H1 (cell line): ENCODE measurements at regions not wholly inside any gene's neighbourhood (a gene's known extent, or its start where the extent isn't known, plus 50 kb on each side); places are given as distances from the start of the nearest gene placed in this dataset.

Source experiments
- CTCF ChIA-PET: fragments of 300-600 bp; sonication (Branson Sonifier 250); formaldehyde crosslinking; loops from one replicate; lab custom pipeline; 2021; ENCODE audit not compliant: partially characterized antibody; lab: Charles Lee
- POLR2A ChIA-PET: fragments of 300-600 bp; sonication (Branson Sonifier 250); formaldehyde crosslinking; loops from one replicate; lab custom pipeline; 2021; ENCODE audit warnings: inconsistent platforms; ENCODE audit not compliant: partially characterized antibody; lab: Charles Lee
- DNase-seq, 2 experiments: peaks; one replicate each; pipeline versions ENCODE4 v3.0.0 to v3.0.0-alpha.2; 2010 to 2022; ENCODE audit warnings: low spot score in 2 of 2, low read depth in 1 of 2, mixed read lengths in 1 of 2
- FAIRE-seq: peaks from 2 replicates; lab custom pipeline; 2011; peaks lifted over from hg19 to GRCh38; lab: Jason Lieb, UNC
- H2AFZ ChIP-seq: 2 replicates; pipeline ENCODE4 v1.8.1; 2012; ENCODE audit warnings: low read length, inconsistent platforms
- H2AK5ac ChIP-seq: 2 replicates; pipeline ENCODE4 v1.6.1; 2013; ENCODE audit warnings: low read depth, low read length
- H2BK120ac ChIP-seq: replicated peaks from 2 replicates; pipeline ENCODE3; 2013; ENCODE audit warnings: low read depth, low read length, inconsistent platforms
- H2BK12ac ChIP-seq: 2 replicates; pipeline ENCODE4 v1.6.1; 2013; ENCODE audit warnings: low read depth, low read length
- H2BK15ac ChIP-seq: 2 replicates; pipeline ENCODE4 v1.6.1; 2013; ENCODE audit warnings: low read length
- H2BK20ac ChIP-seq: 2 replicates; pipeline ENCODE4 v1.6.1; 2013; ENCODE audit warnings: low read length
- H2BK5ac ChIP-seq: 2 replicates; pipeline ENCODE4 v1.6.1; 2013; ENCODE audit warnings: low read depth, low read length
- H3K14ac ChIP-seq: 2 replicates; pipeline ENCODE4 v1.6.1; 2013; ENCODE audit warnings: inconsistent platforms; ENCODE audit not compliant: insufficient read length
- H3K18ac ChIP-seq: 2 replicates; pipeline ENCODE4 v1.6.1; 2013; ENCODE audit warnings: low read length; ENCODE audit errors: extremely low read depth
- H3K23ac ChIP-seq: 2 replicates; pipeline ENCODE4 v1.6.1; 2013; ENCODE audit warnings: inconsistent platforms; ENCODE audit not compliant: insufficient read length
- H3K23me2 ChIP-seq: 2 replicates; pipeline ENCODE4 v1.6.1; 2013; ENCODE audit warnings: low read depth, low read length
- H3K27ac ChIP-seq: 2 replicates; pipeline ENCODE4 v1.6.1; 2011; ENCODE audit warnings: low read depth, low read length, inconsistent platforms
- H3K27me3 ChIP-seq, 4 experiments: replicated peaks in 1 of 4; 1 replicate in 1 of 4; 2 replicates in 3 of 4; pipeline versions ENCODE4 v1.6.1 to v1.8.1; 2011 to 2013; ENCODE audit warnings: low read length in 3 of 4, mild to moderate bottlenecking in 3 of 4, inconsistent platforms in 2 of 4, mixed read lengths in 2 of 4, moderate library complexity in 1 of 4; ENCODE audit not compliant: control insufficient read depth in 3 of 4, insufficient read depth in 3 of 4; ENCODE audit errors: extremely low read depth in 1 of 4
- H3K36me3 ChIP-seq, 4 experiments: 2 replicates each; pipeline versions ENCODE4 v1.6.1 to v1.8.1; 2011 to 2013; ENCODE audit warnings: mild to moderate bottlenecking in 4 of 4, low read length in 3 of 4, moderate library complexity in 2 of 4, control low read depth in 1 of 4, inconsistent platforms in 1 of 4; ENCODE audit not compliant: insufficient read depth in 4 of 4, control insufficient read depth in 2 of 4
- H3K4ac ChIP-seq: replicated peaks from 2 replicates; pipeline ENCODE3; 2013; ENCODE audit warnings: low read length, low read depth, mixed read lengths, inconsistent platforms; ENCODE audit not compliant: insufficient read length
- H3K4me1 ChIP-seq, 4 experiments: replicated peaks in 1 of 4; 1 replicate in 1 of 4; 2 replicates in 3 of 4; pipeline versions ENCODE4 v1.6.1 to v1.8.1; 2011 to 2013; ENCODE audit warnings: low read length in 3 of 4, inconsistent platforms in 2 of 4, mixed read lengths in 1 of 4; ENCODE audit not compliant: insufficient read depth in 4 of 4, control insufficient read depth in 3 of 4
- H3K4me2 ChIP-seq, 2 experiments: 2 replicates each; pipeline versions ENCODE4 v1.6.1 to v1.8.1; 2011 to 2013; ENCODE audit warnings: low read depth in 2 of 2, low read length in 2 of 2, control low read depth in 1 of 2, inconsistent platforms in 1 of 2, mild to moderate bottlenecking in 1 of 2; ENCODE audit not compliant: insufficient read depth in 1 of 2
- H3K4me3 ChIP-seq, 4 experiments: fragments of 200-600, 300-600 bp in 1 of 4; sonication (generic), shearing (Covaris generic), sonication (Bioruptor Twin) in 1 of 4; 2 replicates each; pipeline versions ENCODE4 v1.5.1 to v1.8.1; 2011 to 2016; ENCODE audit warnings: low read length in 4 of 4, low read depth in 3 of 4, control low read depth in 2 of 4, inconsistent platforms in 2 of 4, mild to moderate bottlenecking in 2 of 4, mixed read lengths in 1 of 4, moderate library complexity in 1 of 4; ENCODE audit not compliant: insufficient read depth in 2 of 4; ENCODE audit errors: extremely low read depth in 1 of 4
- H3K56ac ChIP-seq: replicated peaks from 2 replicates; pipeline ENCODE3; 2013; ENCODE audit warnings: low read depth, mild to moderate bottlenecking, mixed read lengths, low read length, inconsistent platforms; ENCODE audit not compliant: insufficient read length
- H3K79me1 ChIP-seq: 2 replicates; pipeline ENCODE4 v1.6.1; 2013; ENCODE audit warnings: low read depth, low read length, control low read depth
- H3K79me2 ChIP-seq, 2 experiments: 2 replicates each; pipeline versions ENCODE4 v1.6.1 to v1.8.1; 2012 to 2013; ENCODE audit warnings: low read length in 2 of 2, mild to moderate bottlenecking in 2 of 2, inconsistent platforms in 1 of 2; ENCODE audit not compliant: insufficient read depth in 2 of 2, control insufficient read depth in 1 of 2
- H3K9ac ChIP-seq, 4 experiments: replicated peaks in 1 of 4; 1 replicate in 1 of 4; 2 replicates in 3 of 4; pipeline versions ENCODE4 v1.6.1 to v1.8.1; 2011 to 2013; ENCODE audit warnings: low read depth in 3 of 4, low read length in 3 of 4, control low read depth in 2 of 4, mild to moderate bottlenecking in 2 of 4, moderate library complexity in 2 of 4, inconsistent platforms in 1 of 4; ENCODE audit errors: extremely low read depth in 1 of 4
- H3K9me3 ChIP-seq, 2 experiments: 2 replicates each; pipeline versions ENCODE4 v1.6.1 to v1.8.1; 2012 to 2013; ENCODE audit warnings: mild to moderate bottlenecking in 2 of 2, moderate library complexity in 2 of 2, control low read depth in 1 of 2, inconsistent platforms in 1 of 2, low read depth in 1 of 2, low read length in 1 of 2, mixed read lengths in 1 of 2; ENCODE audit not compliant: insufficient read depth in 2 of 2
- H4K20me1 ChIP-seq, 2 experiments: replicated peaks in 1 of 2; 2 replicates each; pipeline versions ENCODE3 to v1.8.1; 2011 to 2013; ENCODE audit warnings: inconsistent platforms in 2 of 2, low read length in 2 of 2, mild to moderate bottlenecking in 1 of 2; ENCODE audit not compliant: insufficient read depth in 2 of 2, control insufficient read depth in 1 of 2
- H4K5ac ChIP-seq: 2 replicates; pipeline ENCODE4 v1.6.1; 2013; ENCODE audit warnings: low read length, low read depth, mixed read lengths, inconsistent platforms; ENCODE audit not compliant: insufficient read length
- H4K8ac ChIP-seq: 2 replicates; pipeline ENCODE4 v1.8.0; 2013; ENCODE audit warnings: mild to moderate bottlenecking, moderate library complexity, low read length, inconsistent platforms; ENCODE audit not compliant: insufficient read depth; ENCODE audit errors: extremely low read depth
- H4K91ac ChIP-seq: replicated peaks from 2 replicates; pipeline ENCODE3; 2013; ENCODE audit warnings: low read length, mixed read lengths, inconsistent platforms; ENCODE audit not compliant: insufficient read length
- GTF2F1 ChIP-seq: IDR thresholded peaks from 2 replicates; pipeline ENCODE4 v1.6.1; 2012; ENCODE audit warnings: low read depth, low read length, improper control_type of control experiment, borderline replicate concordance
- SIN3A ChIP-seq, 2 experiments: IDR thresholded peaks in 1 of 2; conservative IDR thresholded peaks in 1 of 2; 2 replicates each; pipeline ENCODE4 v1.6.1; 2011 to 2012; ENCODE audit warnings: low read length in 2 of 2, improper control_type of control experiment in 1 of 2, low read depth in 1 of 2, mild to moderate bottlenecking in 1 of 2
- WGBS, 2 experiments: shearing (Covaris generic) in 1 of 2; methylation state at CpG; one replicate each; pipeline versions ENCODE4 v1.1.6 to v1.1.7; 2013 to 2015; ENCODE audit warnings: low lambda C conversion rate in 2 of 2, mixed read lengths in 2 of 2, inconsistent platforms in 1 of 2, low coverage in 1 of 2, missing lambda C conversion rate in 1 of 2; ENCODE audit not compliant: insufficient replicate concordance in 2 of 2, insufficient coverage in 1 of 2, insufficient read length in 1 of 2; ENCODE audit errors: extremely low coverage in 1 of 2, missing lambda C conversion rate in 1 of 2; 5-methylcytosine and 5-hydroxymethylcytosine counted together

DNA sequence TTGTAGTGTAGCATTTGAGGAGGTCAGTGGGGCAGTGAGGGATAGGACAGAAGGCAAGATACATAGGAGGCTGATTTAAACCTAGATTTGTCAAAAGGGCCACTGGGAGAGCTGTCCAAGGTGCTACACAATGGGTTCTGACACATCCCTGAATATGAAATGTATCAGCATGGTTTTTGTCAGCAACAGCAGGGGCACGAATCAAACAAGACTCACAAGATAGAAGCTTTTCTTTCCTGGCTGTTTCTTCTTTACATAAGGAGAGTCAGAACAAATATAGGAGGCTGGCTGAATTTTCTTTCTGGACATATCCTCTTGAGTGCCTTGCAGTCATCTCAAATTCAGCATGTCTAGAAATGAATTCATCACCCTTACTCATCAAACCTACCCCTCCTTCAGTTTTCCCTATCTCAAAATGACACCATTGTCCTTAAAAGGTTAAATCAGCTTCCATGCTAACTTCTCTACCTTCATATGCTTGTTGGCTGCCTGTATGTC, 130.5 kb downstream of the NPIPB5 start:
- H2AK5ac ChIP-seq: no peak overlapping the region
- FAIRE-seq (peak; percentile 7), DNase-seq (peak in 1 of 2 experiments; percentile 69)
- H3K14ac ChIP-seq: no peak overlapping the region
- H3K36me3 ChIP-seq: no peaks in the 10 kb centered on the region
- H3K9me3 ChIP-seq: peaks cover 0 to 3% of the 10 kb centered on the region in 2 experiments; a peak in 1 of 4 replicates
- no peaks in the 10 kb centered on the region for H3K79me2 ChIP-seq
- CTCF ChIA-PET: interaction anchor here (0.9 to 1.9 kb wide), 3 partner anchors 34 to 249 kb away, joined by 3 read pairs; no protein-coding TSS in a partner anchor
- no peak overlapping the region for H4K91ac ChIP-seq
- H3K9ac ChIP-seq: no peak overlapping the region
- H2BK20ac ChIP-seq: peak overlapping the region; percentile 53; the same call in 1 of the 2 replicates
- H2BK120ac ChIP-seq: no peak overlapping the region
- POLR2A ChIA-PET: interaction anchor here (0.6 to 1.4 kb wide), 2 partner anchors 13 to 1083 kb away, joined by 3 to 5 read pairs; no protein-coding TSS in a partner anchor
- WGBS, 2 experiments: 65% methylated on average over 1 of the region's 1 CpG; no CpG with 5 or more reads in 1 of the 2 experiments
- no peaks in the 10 kb centered on the region for H3K79me1 ChIP-seq
- H3K23ac ChIP-seq: no peak overlapping the region
- H3K27me3 ChIP-seq: no peaks in the 10 kb centered on the region
- H4K20me1 ChIP-seq: no peaks in the 10 kb centered on the region
- peaks cover 2 to 14% (median 5%) of the 10 kb centered on the region in 4 experiments; a peak in 5 of 7 replicates for H3K4me1 ChIP-seq
- no peak overlapping the region for H3K4me2 ChIP-seq
- no peak overlapping the region for H3K4ac ChIP-seq
- no peak overlapping the region for H4K8ac ChIP-seq
- no peak overlapping the region for H3K18ac ChIP-seq
- H3K23me2 ChIP-seq: no peaks in the 10 kb centered on the region
- no peak overlapping the region for H2BK12ac ChIP-seq
- no peak overlapping the region for H4K5ac ChIP-seq
- no peak overlapping the region for H3K56ac ChIP-seq
- no peak overlapping the region for H2AFZ ChIP-seq
- H3K27ac ChIP-seq: no peak overlapping the region
- no peak overlapping the region for H3K4me3 ChIP-seq
- peak; percentile 88 to 91 for TF ChIP-seq SIN3A (conservative IDR thresholded peaks at IDR 0.05 in 1 of 2, IDR thresholded peaks at IDR 0.05 in 1 of 2; ENCODE audit: low read depth in 1 of 2, low read length in 2 of 2)
- TF ChIP-seq GTF2F1: no peak
- H2BK15ac ChIP-seq: no peak overlapping the region
- no peak overlapping the region for H2BK5ac ChIP-seq
